ENCODE measurements at regions not wholly inside any gene's neighbourhood (a gene's known extent, or its start where the extent isn't known, plus 50 kb on each side); places are given as distances from the start of the nearest gene placed in this dataset.

DNA sequence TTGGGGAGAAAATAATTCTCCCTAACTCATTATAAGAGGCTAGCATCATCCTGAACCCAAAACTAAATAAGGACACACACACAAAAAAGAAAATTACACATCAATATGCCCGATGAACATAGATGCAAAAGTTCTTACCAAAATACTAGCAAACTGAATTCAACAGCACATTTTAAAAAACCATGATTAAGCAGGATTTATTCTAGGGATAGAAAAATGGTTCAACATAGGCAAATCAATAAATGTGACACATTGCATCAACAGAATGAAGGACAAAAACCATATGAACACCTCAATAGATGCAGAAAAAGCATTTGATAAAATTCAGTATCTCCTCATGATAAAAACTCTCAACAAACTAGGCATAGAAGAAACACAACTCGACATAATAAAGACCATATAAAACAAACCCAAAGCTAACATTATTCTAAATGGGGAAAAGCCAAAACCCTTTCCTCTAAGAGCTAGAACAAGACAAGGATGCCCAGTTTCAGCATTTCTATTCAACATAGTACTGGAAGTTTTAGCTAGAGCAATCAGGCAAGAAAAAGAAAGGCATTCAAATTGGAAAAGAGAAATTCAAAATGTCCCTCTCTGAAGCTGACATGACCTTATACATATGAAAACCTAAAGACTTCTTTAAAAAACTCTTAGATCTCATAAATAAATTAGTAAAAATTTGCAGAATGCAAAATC is 200.9 kb downstream of the NKX6-1 start:
- TF ChIP-seq, protein P1, sequence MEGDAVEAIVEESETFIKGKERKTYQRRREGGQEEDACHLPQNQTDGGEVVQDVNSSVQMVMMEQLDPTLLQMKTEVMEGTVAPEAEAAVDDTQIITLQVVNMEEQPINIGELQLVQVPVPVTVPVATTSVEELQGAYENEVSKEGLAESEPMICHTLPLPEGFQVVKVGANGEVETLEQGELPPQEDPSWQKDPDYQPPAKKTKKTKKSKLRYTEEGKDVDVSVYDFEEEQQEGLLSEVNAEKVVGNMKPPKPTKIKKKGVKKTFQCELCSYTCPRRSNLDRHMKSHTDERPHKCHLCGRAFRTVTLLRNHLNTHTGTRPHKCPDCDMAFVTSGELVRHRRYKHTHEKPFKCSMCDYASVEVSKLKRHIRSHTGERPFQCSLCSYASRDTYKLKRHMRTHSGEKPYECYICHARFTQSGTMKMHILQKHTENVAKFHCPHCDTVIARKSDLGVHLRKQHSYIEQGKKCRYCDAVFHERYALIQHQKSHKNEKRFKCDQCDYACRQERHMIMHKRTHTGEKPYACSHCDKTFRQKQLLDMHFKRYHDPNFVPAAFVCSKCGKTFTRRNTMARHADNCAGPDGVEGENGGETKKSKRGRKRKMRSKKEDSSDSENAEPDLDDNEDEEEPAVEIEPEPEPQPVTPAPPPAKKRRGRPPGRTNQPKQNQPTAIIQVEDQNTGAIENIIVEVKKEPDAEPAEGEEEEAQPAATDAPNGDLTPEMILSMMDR (IDR thresholded peaks at IDR 0.05; ENCODE audit: unreplicated experiment), result no peak
- Mint-ChIP-seq H3K9me3 (ENCODE audit: unreplicated experiment) (no peaks in the 10 kb centered on the region), H3K27ac (ENCODE audit: low read depth, unreplicated experiment) (no peak overlapping the region), H3K36me3 (ENCODE audit: insufficient read depth, unreplicated experiment) (no peaks in the 10 kb centered on the region), H3K27me3 (ENCODE audit: insufficient read depth, unreplicated experiment) (peaks cover 46% of the 10 kb centered on the region), H3K4me1 (ENCODE audit: insufficient read depth, unreplicated experiment) (no peaks in the 10 kb centered on the region), H3K4me3 (ENCODE audit: unreplicated experiment) (no peak overlapping the region)
- no TSS peak for BruUV-seq (replicated peaks)
- CTCF ChIA-PET, result no interaction called here
- no peak for DNase-seq (ENCODE audit: unreplicated experiment)
- intact Hi-C loops (cut with micrococcal nuclease), result no loop called here
- POLR2A ChIA-PET, result no interaction called here

DNA sequence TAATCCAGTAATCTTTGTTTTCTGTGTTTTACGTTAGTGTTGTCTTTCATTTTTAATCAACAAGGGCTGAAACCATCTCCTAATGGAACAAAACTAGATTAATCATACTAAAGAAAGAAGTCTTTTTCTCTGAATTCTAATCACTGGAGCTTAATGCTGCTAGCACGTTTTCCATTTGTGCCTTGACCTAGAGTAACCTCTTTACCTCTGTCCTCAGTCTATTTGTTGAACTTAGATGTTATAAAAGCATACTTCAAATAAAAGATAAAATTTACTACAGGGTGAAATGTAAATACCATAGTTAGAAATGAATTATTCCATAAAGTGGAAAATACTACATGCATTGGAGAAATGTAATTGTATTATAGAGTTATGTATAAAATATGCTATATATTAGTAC is 207.1 kb downstream of the NKX6-1 start:
- BruUV-seq (replicated peaks), result no TSS peak
- no peak overlapping the region for H3K4me3 Mint-ChIP-seq (ENCODE audit: unreplicated experiment)
- TF ChIP-seq, protein P1 (IDR thresholded peaks at IDR 0.05; ENCODE audit: unreplicated experiment), result no peak
- H3K36me3 Mint-ChIP-seq (ENCODE audit: insufficient read depth, unreplicated experiment), result no peaks in the 10 kb centered on the region
- H3K4me1 Mint-ChIP-seq (ENCODE audit: insufficient read depth, unreplicated experiment), result no peaks in the 10 kb centered on the region
- peaks cover 39% of the 10 kb centered on the region for H3K27me3 Mint-ChIP-seq (ENCODE audit: insufficient read depth, unreplicated experiment)
- ChIA-PET CTCF (no interaction called here), POLR2A (no interaction called here)
- H3K9me3 Mint-ChIP-seq (ENCODE audit: unreplicated experiment), result no peaks in the 10 kb centered on the region
- DNase-seq (ENCODE audit: unreplicated experiment), result no peak
- H3K27ac Mint-ChIP-seq (ENCODE audit: low read depth, unreplicated experiment), result no peak overlapping the region
- intact Hi-C loops (cut with micrococcal nuclease), result no loop called here

DNA sequence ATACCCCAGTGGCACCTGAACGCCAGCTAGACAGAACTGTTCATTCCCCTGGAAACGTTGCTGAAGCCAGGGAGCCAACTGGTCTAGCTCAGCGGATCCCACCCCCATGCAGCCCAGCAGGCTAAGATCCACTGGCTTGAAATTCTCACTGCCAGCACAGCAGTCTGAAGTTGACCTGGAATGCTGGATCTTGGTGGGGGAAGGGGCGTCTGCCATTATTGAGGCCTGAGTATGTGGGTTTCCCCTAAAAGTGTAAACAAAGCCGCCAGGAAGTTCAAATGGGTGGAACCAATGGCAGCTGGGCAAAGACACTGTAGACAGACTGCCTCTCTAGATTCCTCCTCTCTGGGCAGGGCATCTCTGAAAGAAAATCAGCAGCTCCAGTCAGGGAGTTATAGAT is 213.0 kb downstream of the NKX6-1 start:
- BruUV-seq (replicated peaks), result no TSS peak
- intact Hi-C loops (cut with micrococcal nuclease), result no loop called here
- Mint-ChIP-seq H3K9me3 (ENCODE audit: unreplicated experiment) (no peaks in the 10 kb centered on the region), H3K27me3 (ENCODE audit: insufficient read depth, unreplicated experiment) (peaks cover 51% of the 10 kb centered on the region), H3K27ac (ENCODE audit: low read depth, unreplicated experiment) (no peak overlapping the region), H3K36me3 (ENCODE audit: insufficient read depth, unreplicated experiment) (no peaks in the 10 kb centered on the region), H3K4me3 (ENCODE audit: unreplicated experiment) (no peak overlapping the region), H3K4me1 (ENCODE audit: insufficient read depth, unreplicated experiment) (no peaks in the 10 kb centered on the region)
- TF ChIP-seq, protein P1 (IDR thresholded peaks at IDR 0.05; ENCODE audit: unreplicated experiment), result no peak
- no peak for DNase-seq (ENCODE audit: unreplicated experiment)
- POLR2A ChIA-PET, result interaction anchor here (1.5 kb wide), 1 partner anchor 10 kb away, joined by 3 read pairs; no protein-coding TSS in a partner anchor
- CTCF ChIA-PET, result no interaction called here

DNA sequence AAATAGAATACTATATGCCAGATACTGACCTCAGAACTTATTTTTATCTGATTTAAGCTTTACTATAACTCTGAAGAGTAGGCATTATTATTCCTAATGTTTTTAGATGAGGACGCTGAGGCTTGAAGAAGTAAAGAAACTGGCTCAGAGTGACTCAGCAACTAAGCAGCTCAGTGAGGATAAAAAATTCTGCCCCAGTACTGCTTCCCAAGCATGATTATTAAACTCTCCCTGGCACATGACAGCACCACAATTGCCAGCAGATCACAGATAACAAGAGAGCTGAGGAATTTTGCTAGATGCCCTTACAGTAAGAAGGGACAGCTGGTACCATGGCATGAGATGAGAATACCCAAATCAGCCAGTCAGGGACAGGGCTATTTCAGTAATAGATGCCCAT is 219.4 kb downstream of the NKX6-1 start:
- TF ChIP-seq, protein P1 (IDR thresholded peaks at IDR 0.05; ENCODE audit: unreplicated experiment), result no peak
- no peak overlapping the region for H3K4me3 Mint-ChIP-seq (ENCODE audit: unreplicated experiment)
- ChIA-PET CTCF (interaction anchor here (1.3 kb wide), 1 partner anchor 499 kb away, joined by 5 read pairs; no protein-coding TSS in a partner anchor), POLR2A (no interaction called here)
- no peaks in the 10 kb centered on the region for H3K4me1 Mint-ChIP-seq (ENCODE audit: insufficient read depth, unreplicated experiment)
- peaks cover 24% of the 10 kb centered on the region for H3K27me3 Mint-ChIP-seq (ENCODE audit: insufficient read depth, unreplicated experiment)
- intact Hi-C loops (cut with micrococcal nuclease), result no loop called here
- BruUV-seq (replicated peaks), result no TSS peak
- no peaks in the 10 kb centered on the region for H3K9me3 Mint-ChIP-seq (ENCODE audit: unreplicated experiment)
- no peaks in the 10 kb centered on the region for H3K36me3 Mint-ChIP-seq (ENCODE audit: insufficient read depth, unreplicated experiment)
- DNase-seq (ENCODE audit: unreplicated experiment), result peak; percentile 20
- no peak overlapping the region for H3K27ac Mint-ChIP-seq (ENCODE audit: low read depth, unreplicated experiment)

Data from MCF 10A (cell line).